ENCODE measurements at regions not wholly inside any gene's neighbourhood (a gene's known extent, or its start where the extent isn't known, plus 50 kb on each side); places are given as distances from the start of the nearest gene placed in this dataset.

DNA sequence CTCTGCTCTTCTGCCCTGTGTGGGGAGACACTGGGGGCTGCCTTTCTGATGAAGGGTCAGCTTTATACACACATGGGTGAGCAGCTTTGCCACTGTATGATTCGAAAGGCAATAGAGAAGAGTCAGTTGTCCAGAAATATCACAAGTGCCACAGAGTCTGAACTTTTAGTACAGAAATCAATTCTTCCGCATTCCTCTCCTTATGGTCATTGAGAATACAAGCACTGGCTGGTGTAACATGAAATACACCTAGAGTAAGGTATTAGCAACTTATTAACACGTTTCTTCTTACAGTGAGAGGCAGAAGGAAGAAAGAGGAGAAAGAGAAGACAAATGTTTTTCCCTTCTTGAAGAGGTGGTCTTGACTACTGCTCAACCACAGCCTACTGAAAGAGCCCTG is 579.2 kb downstream of the ZEB2 start:
- Histone ChIP-seq H3K9me3 (ENCODE audit: insufficient read depth, low read length) (no peaks in the 10 kb centered on the region), H3K36me3 (ENCODE audit: low read length) (no peaks in the 10 kb centered on the region), H4K20me1 (ENCODE audit: low read depth, low read length) (no peaks in the 10 kb centered on the region), H3K4me2 (ENCODE audit: low read depth, low read length, poor library complexity, severe bottlenecking) (no peak overlapping the region), H3K27ac (ENCODE audit: low read depth, low read length) (no peak overlapping the region), H3K4me3 (ENCODE audit: insufficient read depth, low read length, poor library complexity, severe bottlenecking) (no peak overlapping the region), H3K79me2 (ENCODE audit: insufficient read depth, low read length) (no peaks in the 10 kb centered on the region), H2AFZ (ENCODE audit: low read depth, low read length, severe bottlenecking) (no peak overlapping the region), H3F3A (ENCODE audit: insufficient read depth) (no peaks in the 10 kb centered on the region), H3K9me2 (replicated peaks; ENCODE audit: insufficient read depth, low read length) (no peaks in the 10 kb centered on the region), H3K9ac (ENCODE audit: low read length) (no peak overlapping the region), H3K27me3 (ENCODE audit: low read length) (no peaks in the 10 kb centered on the region)
- TF ChIP-seq, protein P1, sequence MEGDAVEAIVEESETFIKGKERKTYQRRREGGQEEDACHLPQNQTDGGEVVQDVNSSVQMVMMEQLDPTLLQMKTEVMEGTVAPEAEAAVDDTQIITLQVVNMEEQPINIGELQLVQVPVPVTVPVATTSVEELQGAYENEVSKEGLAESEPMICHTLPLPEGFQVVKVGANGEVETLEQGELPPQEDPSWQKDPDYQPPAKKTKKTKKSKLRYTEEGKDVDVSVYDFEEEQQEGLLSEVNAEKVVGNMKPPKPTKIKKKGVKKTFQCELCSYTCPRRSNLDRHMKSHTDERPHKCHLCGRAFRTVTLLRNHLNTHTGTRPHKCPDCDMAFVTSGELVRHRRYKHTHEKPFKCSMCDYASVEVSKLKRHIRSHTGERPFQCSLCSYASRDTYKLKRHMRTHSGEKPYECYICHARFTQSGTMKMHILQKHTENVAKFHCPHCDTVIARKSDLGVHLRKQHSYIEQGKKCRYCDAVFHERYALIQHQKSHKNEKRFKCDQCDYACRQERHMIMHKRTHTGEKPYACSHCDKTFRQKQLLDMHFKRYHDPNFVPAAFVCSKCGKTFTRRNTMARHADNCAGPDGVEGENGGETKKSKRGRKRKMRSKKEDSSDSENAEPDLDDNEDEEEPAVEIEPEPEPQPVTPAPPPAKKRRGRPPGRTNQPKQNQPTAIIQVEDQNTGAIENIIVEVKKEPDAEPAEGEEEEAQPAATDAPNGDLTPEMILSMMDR (IDR thresholded peaks at IDR 0.05; ENCODE audit: insufficient read depth, low read length, poor library complexity, severe bottlenecking), result no peak
- TF ChIP-seq EZH2phosphoT487 (conservative IDR thresholded peaks at IDR 0.05; ENCODE audit: low read length), result no peak

DNA sequence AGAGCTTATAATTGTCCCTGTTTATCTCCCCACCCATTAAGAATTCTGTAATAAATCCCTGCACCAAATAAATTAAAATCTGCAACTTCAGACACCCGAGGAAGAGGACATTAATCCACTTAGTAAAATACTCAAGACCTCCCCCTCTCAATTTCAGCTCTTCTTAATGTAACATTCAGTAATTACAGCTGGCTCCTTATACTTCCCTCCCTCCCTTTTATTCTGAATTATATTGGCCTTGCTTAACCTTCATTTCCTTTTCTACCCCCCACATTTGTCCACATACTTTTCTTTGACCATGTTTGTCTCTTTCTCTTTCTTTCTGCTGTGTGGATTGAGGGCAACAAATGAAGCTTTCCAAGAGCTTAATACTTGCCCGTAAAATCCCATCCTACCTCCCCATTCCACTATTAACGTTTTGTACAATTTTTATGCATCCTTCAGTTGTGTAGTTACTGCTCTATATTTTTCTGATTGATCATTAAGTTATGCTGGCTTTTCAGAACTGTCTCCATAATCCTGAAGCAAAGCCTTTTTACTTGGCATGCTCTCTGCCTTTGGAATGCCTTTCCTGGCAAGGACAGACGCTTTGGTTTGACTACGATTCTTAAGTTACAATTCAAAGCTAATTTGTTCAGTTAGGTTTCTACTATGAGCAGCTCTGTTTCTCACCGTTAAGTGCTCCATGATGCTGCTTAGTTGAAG is 580.1 kb downstream of the ZEB2 start:
- no peaks in the 10 kb centered on the region for H3K79me2 ChIP-seq (ENCODE audit: insufficient read depth, low read length)
- no peak overlapping the region for H2AFZ ChIP-seq (ENCODE audit: low read depth, low read length, severe bottlenecking)
- H3K27me3 ChIP-seq (ENCODE audit: low read length), result no peaks in the 10 kb centered on the region
- no peak overlapping the region for H3K4me2 ChIP-seq (ENCODE audit: low read depth, low read length, poor library complexity, severe bottlenecking)
- no peak overlapping the region for H3K4me3 ChIP-seq (ENCODE audit: insufficient read depth, low read length, poor library complexity, severe bottlenecking)
- H3K27ac ChIP-seq (ENCODE audit: low read depth, low read length), result no peak overlapping the region
- no peaks in the 10 kb centered on the region for H4K20me1 ChIP-seq (ENCODE audit: low read depth, low read length)
- TF ChIP-seq EZH2phosphoT487 (conservative IDR thresholded peaks at IDR 0.05; ENCODE audit: low read length), result no peak
- TF ChIP-seq, protein P1 (IDR thresholded peaks at IDR 0.05; ENCODE audit: insufficient read depth, low read length, poor library complexity, severe bottlenecking), result no peak
- no peaks in the 10 kb centered on the region for H3K36me3 ChIP-seq (ENCODE audit: low read length)
- no peaks in the 10 kb centered on the region for H3F3A ChIP-seq (ENCODE audit: insufficient read depth)
- H3K9ac ChIP-seq (ENCODE audit: low read length), result no peak overlapping the region
- no peaks in the 10 kb centered on the region for H3K9me3 ChIP-seq (ENCODE audit: insufficient read depth, low read length)
- no peaks in the 10 kb centered on the region for H3K9me2 ChIP-seq (replicated peaks; ENCODE audit: insufficient read depth, low read length)

DNA sequence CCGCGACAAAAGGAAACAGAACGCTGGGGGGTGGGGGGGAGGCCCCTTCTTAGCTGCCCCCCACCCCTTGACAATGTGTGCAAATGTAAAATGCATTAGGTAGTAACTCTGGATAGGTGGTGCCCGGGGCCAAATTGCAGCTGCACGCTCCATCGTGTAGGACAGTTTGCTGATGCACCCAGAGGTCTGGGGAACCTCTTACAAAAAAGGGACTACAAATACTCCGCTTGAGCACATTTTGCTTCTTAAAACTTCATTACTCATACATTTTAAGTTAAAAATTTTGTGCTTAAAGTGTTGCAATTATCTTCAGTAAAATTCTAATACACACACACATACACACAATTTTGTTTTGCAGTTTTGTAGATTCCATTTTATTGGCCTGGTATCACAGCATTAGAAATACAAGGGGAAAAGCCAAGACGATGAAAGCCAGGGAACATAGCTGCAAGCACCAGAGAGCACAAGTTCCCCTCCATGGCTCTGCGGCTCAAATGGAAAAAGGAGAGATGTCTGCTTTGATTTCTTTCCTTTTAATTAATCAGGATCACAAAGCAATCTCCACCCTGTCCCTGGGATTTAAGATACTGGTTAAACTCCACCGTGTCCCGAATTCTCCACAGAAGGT is 582.1 kb downstream of the ZEB2 start:
- no peak overlapping the region for H3K27ac ChIP-seq (ENCODE audit: low read depth, low read length)
- peak overlapping the region; percentile 13 for H2AFZ ChIP-seq (ENCODE audit: low read depth, low read length, severe bottlenecking)
- no peaks in the 10 kb centered on the region for H3K9me3 ChIP-seq (ENCODE audit: insufficient read depth, low read length)
- peak overlapping the region; percentile 41 for H3K4me2 ChIP-seq (ENCODE audit: low read depth, low read length, poor library complexity, severe bottlenecking)
- no peaks in the 10 kb centered on the region for H3K36me3 ChIP-seq (ENCODE audit: low read length)
- no peaks in the 10 kb centered on the region for H3K9me2 ChIP-seq (replicated peaks; ENCODE audit: insufficient read depth, low read length)
- no peaks in the 10 kb centered on the region for H3K79me2 ChIP-seq (ENCODE audit: insufficient read depth, low read length)
- no peaks in the 10 kb centered on the region for H4K20me1 ChIP-seq (ENCODE audit: low read depth, low read length)
- H3K4me3 ChIP-seq (ENCODE audit: insufficient read depth, low read length, poor library complexity, severe bottlenecking), result peak overlapping the region; percentile 11
- H3F3A ChIP-seq (ENCODE audit: insufficient read depth), result no peaks in the 10 kb centered on the region
- H3K27me3 ChIP-seq (ENCODE audit: low read length), result no peaks in the 10 kb centered on the region
- peak overlapping the region; percentile 18; the same call in 1 of the 2 replicates for H3K9ac ChIP-seq (ENCODE audit: low read length)
- TF ChIP-seq, protein P1 (IDR thresholded peaks at IDR 0.05; ENCODE audit: insufficient read depth, low read length, poor library complexity, severe bottlenecking), result no peak
- no peak for TF ChIP-seq EZH2phosphoT487 (conservative IDR thresholded peaks at IDR 0.05; ENCODE audit: low read length)

Measured in SU-DHL-6 (cell line).